ENCODE measurements at regions not wholly inside any gene's neighbourhood (a gene's known extent, or its start where the extent isn't known, plus 50 kb on each side); places are given as distances from the start of the nearest gene placed in this dataset.
"Not testable (repeated sequence)": the region's sequence is repeated elsewhere in the genome, so short reads cannot be mapped to it uniquely, and the experiment has no call there.

DNA sequence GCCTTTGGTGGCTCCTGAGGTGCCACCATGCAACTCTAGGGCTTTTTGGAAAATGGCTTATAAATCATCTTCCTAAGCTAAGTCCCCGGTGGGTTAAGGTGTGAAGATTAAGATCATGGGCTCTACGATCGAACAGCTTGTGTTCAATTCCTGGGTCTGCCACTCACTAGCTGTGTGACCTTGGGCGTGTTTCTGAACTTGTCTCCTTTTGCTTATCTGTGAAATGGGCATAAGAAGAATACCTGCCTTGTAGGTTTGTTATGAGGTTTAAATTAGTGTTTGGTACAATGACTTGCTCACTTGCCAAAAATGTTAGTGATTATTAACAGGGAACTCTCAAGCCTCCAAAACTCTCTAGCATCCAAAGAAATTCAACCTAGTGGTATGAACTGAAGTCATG lies 119.2 kb upstream of the PITX1 start:
- no peak overlapping the region for H3K4me3 ChIP-seq
- H3K4me1 ChIP-seq, result no peaks in the 10 kb centered on the region
- no peak overlapping the region for H3K27ac ChIP-seq
- TF ChIP-seq EP300 (IDR thresholded peaks at IDR 0.05) (no peak), POLR2A (IDR thresholded peaks at IDR 0.05) (no peak)
- TF ChIP-seq, protein P1, sequence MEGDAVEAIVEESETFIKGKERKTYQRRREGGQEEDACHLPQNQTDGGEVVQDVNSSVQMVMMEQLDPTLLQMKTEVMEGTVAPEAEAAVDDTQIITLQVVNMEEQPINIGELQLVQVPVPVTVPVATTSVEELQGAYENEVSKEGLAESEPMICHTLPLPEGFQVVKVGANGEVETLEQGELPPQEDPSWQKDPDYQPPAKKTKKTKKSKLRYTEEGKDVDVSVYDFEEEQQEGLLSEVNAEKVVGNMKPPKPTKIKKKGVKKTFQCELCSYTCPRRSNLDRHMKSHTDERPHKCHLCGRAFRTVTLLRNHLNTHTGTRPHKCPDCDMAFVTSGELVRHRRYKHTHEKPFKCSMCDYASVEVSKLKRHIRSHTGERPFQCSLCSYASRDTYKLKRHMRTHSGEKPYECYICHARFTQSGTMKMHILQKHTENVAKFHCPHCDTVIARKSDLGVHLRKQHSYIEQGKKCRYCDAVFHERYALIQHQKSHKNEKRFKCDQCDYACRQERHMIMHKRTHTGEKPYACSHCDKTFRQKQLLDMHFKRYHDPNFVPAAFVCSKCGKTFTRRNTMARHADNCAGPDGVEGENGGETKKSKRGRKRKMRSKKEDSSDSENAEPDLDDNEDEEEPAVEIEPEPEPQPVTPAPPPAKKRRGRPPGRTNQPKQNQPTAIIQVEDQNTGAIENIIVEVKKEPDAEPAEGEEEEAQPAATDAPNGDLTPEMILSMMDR (IDR thresholded peaks at IDR 0.05), result no peak
- H3K36me3 ChIP-seq, result no peaks in the 10 kb centered on the region
- 80 to 81% methylated on average over 4 of the region's 4 CpGs for WGBS, 2 donors
- H3K27me3 ChIP-seq, result no peaks in the 10 kb centered on the region
- H3K9me3 ChIP-seq, result peaks cover 0 to 17% (median 0%) of the 10 kb centered on the region in 4 donors
- no peak for DNase-seq (ENCODE audit: low spot score in 2 of 2)

DNA sequence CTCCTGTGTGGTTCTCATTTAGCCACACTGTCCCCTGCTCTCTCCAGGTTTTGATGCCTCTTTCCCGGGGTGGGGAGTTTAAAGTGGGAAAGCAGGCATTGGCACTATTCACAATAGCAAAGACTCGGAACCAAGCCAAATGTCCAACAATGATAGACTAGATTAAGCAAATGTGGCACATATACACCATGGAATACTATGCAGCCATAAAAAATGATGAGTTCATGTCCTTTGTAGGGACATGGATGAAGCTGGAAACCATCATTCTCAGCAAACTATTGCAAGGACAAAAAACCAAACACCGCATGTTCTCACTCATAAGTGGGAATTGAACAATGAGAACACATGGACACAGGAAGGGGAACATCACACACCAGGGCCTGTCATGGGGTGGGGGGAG lies 117.6 kb upstream of the PITX1 start:
- H3K36me3 ChIP-seq; DNase-seq (ENCODE audit: low spot score in 2 of 2); H3K4me3 ChIP-seq; H3K9me3 ChIP-seq; H3K27ac ChIP-seq; H3K4me1 ChIP-seq; H3K27me3 ChIP-seq: not testable (repeated sequence)
- WGBS, 2 donors, result 79 to 98% methylated on average over 3 of the region's 3 CpGs

DNA sequence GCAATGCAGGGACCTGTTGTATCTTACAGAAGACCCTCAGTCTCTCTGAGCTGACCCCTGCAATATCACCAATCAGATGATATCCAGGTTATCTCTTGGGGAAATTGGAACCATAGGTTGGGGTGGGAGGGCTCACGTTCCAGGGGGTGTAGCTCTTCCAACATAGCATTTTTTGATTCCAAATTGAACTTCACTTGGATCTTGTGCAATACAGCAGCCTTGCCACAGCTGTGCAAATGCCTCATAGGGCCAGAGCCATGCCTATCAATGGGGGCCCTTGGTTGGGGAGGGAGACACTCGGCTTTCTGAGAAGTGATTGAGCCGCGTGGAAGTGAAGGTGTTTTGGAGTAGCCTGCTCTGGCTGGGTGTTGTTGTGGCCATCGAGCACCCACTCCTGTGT lies 117.2 kb upstream of the PITX1 start:
- Histone ChIP-seq H3K4me1 (no peaks in the 10 kb centered on the region), H3K36me3 (no peaks in the 10 kb centered on the region), H3K4me3 (no peak overlapping the region), H3K27me3 (no peaks in the 10 kb centered on the region), H3K9me3 (no peaks in the 10 kb centered on the region), H3K27ac (no peak overlapping the region)
- WGBS, 2 donors, result 84 to 91% methylated on average over 5 of the region's 5 CpGs
- DNase-seq (ENCODE audit: low spot score in 2 of 2), result no peak
- TF ChIP-seq, protein P1 (IDR thresholded peaks at IDR 0.05), result no peak
- TF ChIP-seq EP300 (IDR thresholded peaks at IDR 0.05) (no peak), POLR2A (IDR thresholded peaks at IDR 0.05) (no peak)

DNA sequence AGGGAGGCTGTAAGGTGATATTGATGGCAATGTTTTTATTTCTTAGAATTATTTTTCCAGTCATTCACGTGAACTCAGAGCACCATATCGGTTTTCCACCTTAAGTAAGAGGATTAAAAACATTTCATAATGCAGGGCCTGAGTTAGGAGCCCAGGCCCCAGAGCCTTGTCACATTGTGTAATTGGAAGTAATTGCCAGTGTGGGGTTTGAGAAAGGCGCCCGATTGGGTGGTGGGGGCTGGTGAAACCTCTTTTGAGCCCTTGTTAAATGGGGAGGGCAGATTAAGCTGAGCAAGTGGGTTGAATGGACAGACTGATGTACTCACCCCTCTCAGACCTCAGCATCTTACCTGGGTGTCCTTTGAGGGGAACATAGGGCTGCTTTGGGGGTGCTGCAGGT lies 116.7 kb upstream of the PITX1 start:
- TF ChIP-seq, protein P1 (IDR thresholded peaks at IDR 0.05), result no peak
- TF ChIP-seq POLR2A (IDR thresholded peaks at IDR 0.05) (no peak), EP300 (IDR thresholded peaks at IDR 0.05) (no peak)
- H3K4me3 ChIP-seq, result no peak overlapping the region
- WGBS, 2 donors, result 75 to 82% methylated on average over 4 of the region's 4 CpGs
- no peaks in the 10 kb centered on the region for H3K27me3 ChIP-seq
- no peaks in the 10 kb centered on the region for H3K36me3 ChIP-seq
- no peak overlapping the region for H3K27ac ChIP-seq
- no peaks in the 10 kb centered on the region for H3K4me1 ChIP-seq
- no peak for DNase-seq (ENCODE audit: low spot score in 2 of 2)
- no peaks in the 10 kb centered on the region for H3K9me3 ChIP-seq

DNA sequence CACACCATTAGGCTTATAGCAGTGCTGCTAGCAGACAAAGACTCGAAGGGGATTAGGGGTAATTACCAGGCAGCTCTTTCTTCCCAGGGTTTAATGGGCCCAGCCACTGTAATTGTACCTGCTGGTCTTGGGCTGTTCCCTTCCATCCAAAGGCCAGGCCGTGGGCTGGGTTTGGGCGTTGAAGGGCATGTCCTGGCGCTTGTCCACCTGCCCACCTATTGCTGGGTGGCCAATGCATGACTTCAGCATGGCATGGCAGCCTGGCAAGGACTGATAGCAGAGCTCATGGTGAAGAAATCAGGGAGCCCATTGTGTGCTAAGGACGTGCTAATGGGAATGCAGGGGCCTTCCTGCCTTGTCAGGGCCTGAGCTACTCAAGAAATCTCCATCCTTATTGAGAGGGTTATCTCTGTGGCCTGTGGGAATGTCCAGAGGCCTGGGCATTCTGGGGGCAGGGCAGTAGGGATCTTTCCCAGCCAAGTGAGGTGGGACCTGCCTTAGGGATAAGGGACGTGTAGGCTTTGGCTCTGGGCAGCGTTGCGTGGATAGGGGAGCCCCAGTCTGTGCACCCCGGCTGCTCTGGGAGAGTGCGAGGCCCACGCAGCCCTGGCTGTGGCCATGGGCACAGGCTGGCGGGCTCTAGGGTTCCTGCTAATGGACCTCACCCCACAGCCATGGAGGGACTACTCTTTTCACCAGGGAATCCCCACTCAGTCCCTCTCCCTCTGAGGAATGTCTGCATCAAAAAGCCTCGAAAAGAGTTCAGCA lies 116.1 kb upstream of the PITX1 start:
- H3K4me3 ChIP-seq, result no peak overlapping the region
- no peak overlapping the region for H3K27ac ChIP-seq
- no peaks in the 10 kb centered on the region for H3K4me1 ChIP-seq
- TF ChIP-seq, protein P1 (IDR thresholded peaks at IDR 0.05), result no peak
- TF ChIP-seq EP300 (IDR thresholded peaks at IDR 0.05) (no peak), POLR2A (IDR thresholded peaks at IDR 0.05) (no peak)
- no peaks in the 10 kb centered on the region for H3K36me3 ChIP-seq
- no peaks in the 10 kb centered on the region for H3K9me3 ChIP-seq
- H3K27me3 ChIP-seq, result no peaks in the 10 kb centered on the region
- no peak for DNase-seq (ENCODE audit: low spot score in 2 of 2)
- WGBS, 2 donors, result 64 to 66% methylated on average over 9 to 13 of the region's 13 CpGs
